ENCODE measurements at regions not wholly inside any gene's neighbourhood (a gene's known extent, or its start where the extent isn't known, plus 50 kb on each side); places are given as distances from the start of the nearest gene placed in this dataset.

DNA sequence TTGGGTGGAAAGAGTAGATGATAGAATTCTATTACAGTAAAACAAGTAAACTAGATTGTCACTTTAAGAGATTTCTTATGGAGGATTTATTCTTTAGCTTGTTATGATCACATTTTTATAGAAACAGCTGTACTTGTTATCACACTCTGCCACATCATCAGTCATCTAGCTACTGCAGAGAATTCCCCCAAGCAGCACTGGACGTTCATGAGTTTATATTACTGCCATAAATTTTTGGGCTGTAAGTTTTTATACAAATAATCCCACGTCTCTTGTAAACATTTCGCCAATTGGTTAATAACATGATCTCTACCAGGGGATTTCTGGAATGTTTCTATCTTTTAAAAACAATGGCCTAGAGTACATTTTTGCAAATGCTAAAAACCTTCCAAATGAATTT lies 238.8 kb downstream of the POLR1F start (continued):
- TF ChIP-seq AR (CRISPR knock-in tag; IDR thresholded peaks at IDR 0.05) (no peak), SMAD3 (CRISPR knock-in tag; IDR thresholded peaks at IDR 0.05; ENCODE audit: borderline replicate concordance) (no peak), ZNF219 (CRISPR knock-in tag; IDR thresholded peaks at IDR 0.05; ENCODE audit: borderline replicate concordance) (no peak)

DNA sequence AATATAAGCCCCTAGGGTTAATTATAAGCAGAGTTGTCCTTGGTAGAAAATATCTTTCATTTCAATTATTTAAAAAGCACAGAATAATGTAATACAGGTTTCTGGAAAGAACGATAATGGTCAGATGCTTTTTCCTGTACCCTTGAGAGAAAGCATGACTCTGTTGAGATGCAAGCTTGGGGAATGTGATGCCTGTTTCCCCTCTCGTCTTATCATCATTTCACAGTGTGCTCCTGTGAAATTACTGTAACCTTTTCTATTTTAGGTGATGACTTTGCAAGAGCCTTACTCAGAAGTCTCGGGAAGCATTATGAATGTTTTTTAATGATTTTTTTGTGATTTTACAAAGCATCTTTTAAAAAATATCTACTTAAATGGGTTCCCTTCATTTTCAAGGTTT lies 243.0 kb downstream of the POLR1F start:
- H3K9me3 Mint-ChIP-seq: no peaks in the 10 kb centered on the region
- no peaks in the 10 kb centered on the region for H3K27me3 Mint-ChIP-seq (ENCODE audit: low read depth)
- no peaks in the 10 kb centered on the region for H3K36me3 Mint-ChIP-seq
- ChIA-PET CTCF (no interaction called here), POLR2A (no interaction called here)
- H3K4me3 Mint-ChIP-seq: no peak overlapping the region
- no peaks in the 10 kb centered on the region for H3K4me1 Mint-ChIP-seq
- no peak for ATAC-seq
- H3K27ac Mint-ChIP-seq: no peak overlapping the region
- DNase-seq (ENCODE audit: low spot score): no peak
- TF ChIP-seq SOX15 (CRISPR knock-in tag; IDR thresholded peaks at IDR 0.05): no peak
- TF ChIP-seq, protein P1, sequence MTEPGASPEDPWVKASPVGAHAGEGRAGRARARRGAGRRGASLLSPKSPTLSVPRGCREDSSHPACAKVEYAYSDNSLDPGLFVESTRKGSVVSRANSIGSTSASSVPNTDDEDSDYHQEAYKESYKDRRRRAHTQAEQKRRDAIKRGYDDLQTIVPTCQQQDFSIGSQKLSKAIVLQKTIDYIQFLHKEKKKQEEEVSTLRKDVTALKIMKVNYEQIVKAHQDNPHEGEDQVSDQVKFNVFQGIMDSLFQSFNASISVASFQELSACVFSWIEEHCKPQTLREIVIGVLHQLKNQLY (CRISPR knock-in tag; IDR thresholded peaks at IDR 0.05): no peak
- no peak for TF ChIP-seq MYBL2 (CRISPR knock-in tag; IDR thresholded peaks at IDR 0.05)
- TF ChIP-seq, protein P2, sequence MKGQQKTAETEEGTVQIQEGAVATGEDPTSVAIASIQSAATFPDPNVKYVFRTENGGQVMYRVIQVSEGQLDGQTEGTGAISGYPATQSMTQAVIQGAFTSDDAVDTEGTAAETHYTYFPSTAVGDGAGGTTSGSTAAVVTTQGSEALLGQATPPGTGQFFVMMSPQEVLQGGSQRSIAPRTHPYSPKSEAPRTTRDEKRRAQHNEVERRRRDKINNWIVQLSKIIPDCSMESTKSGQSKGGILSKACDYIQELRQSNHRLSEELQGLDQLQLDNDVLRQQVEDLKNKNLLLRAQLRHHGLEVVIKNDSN (CRISPR knock-in tag; IDR thresholded peaks at IDR 0.05): no peak
- TF ChIP-seq CREM (CRISPR knock-in tag; IDR thresholded peaks at IDR 0.05): no peak
- no peak for TF ChIP-seq EMX1 (CRISPR knock-in tag; IDR thresholded peaks at IDR 0.05)
- TF ChIP-seq OVOL2 (CRISPR knock-in tag; IDR thresholded peaks at IDR 0.05; ENCODE audit: borderline replicate concordance): no peak
- TF ChIP-seq USF2 (CRISPR knock-in tag; IDR thresholded peaks at IDR 0.05): no peak
- TF ChIP-seq CBFB (CRISPR knock-in tag; IDR thresholded peaks at IDR 0.05; ENCODE audit: low read depth): no peak
- TF ChIP-seq ZNF512 (CRISPR knock-in tag; IDR thresholded peaks at IDR 0.05; ENCODE audit: borderline replicate concordance): no peak
- TF ChIP-seq ZNF121 (CRISPR knock-in tag; IDR thresholded peaks at IDR 0.05): no peak

- no peak overlapping the region for H3K4me3 Mint-ChIP-seq
- no peak overlapping the region for H3K27ac Mint-ChIP-seq
- H3K4me1 Mint-ChIP-seq: no peaks in the 10 kb centered on the region
- no peaks in the 10 kb centered on the region for H3K36me3 Mint-ChIP-seq
- no peak for DNase-seq (ENCODE audit: low spot score)
- ATAC-seq: no peak
- no peaks in the 10 kb centered on the region for H3K27me3 Mint-ChIP-seq (ENCODE audit: low read depth)
- no peaks in the 10 kb centered on the region for H3K9me3 Mint-ChIP-seq
- ChIA-PET CTCF (no interaction called here), POLR2A (no interaction called here)
- no peak for TF ChIP-seq SMAD3 (CRISPR knock-in tag; IDR thresholded peaks at IDR 0.05; ENCODE audit: borderline replicate concordance)
- no peak for TF ChIP-seq NFYB (CRISPR knock-in tag; conservative IDR thresholded peaks at IDR 0.05; ENCODE audit: low read depth)
- TF ChIP-seq ZBTB43 (CRISPR knock-in tag; IDR thresholded peaks at IDR 0.05): no peak
- no peak for TF ChIP-seq EMX1 (CRISPR knock-in tag; IDR thresholded peaks at IDR 0.05)
Observed at GRCh38 chr7:19464751-19465150, 244.1 kb downstream of the POLR1F start.
